GM10266 (cell line): ENCODE measurements at regions not wholly inside any gene's neighbourhood (a gene's known extent, or its start where the extent isn't known, plus 50 kb on each side); places are given as distances from the start of the nearest gene placed in this dataset.

Experiments
- DNase-seq: peaks from one replicate; pipeline ENCODE4 v3.0.0; 2012; ENCODE audit errors: extremely low spot score
- TF ChIP-seq, protein P1 (sequence below): IDR thresholded peaks from 2 replicates; pipeline ENCODE4 v1.5.1; 2012; ENCODE audit warnings: mild to moderate bottlenecking, low read depth; ENCODE audit not compliant: control insufficient read depth, insufficient read depth; ENCODE audit errors: missing control alignments

DNA sequence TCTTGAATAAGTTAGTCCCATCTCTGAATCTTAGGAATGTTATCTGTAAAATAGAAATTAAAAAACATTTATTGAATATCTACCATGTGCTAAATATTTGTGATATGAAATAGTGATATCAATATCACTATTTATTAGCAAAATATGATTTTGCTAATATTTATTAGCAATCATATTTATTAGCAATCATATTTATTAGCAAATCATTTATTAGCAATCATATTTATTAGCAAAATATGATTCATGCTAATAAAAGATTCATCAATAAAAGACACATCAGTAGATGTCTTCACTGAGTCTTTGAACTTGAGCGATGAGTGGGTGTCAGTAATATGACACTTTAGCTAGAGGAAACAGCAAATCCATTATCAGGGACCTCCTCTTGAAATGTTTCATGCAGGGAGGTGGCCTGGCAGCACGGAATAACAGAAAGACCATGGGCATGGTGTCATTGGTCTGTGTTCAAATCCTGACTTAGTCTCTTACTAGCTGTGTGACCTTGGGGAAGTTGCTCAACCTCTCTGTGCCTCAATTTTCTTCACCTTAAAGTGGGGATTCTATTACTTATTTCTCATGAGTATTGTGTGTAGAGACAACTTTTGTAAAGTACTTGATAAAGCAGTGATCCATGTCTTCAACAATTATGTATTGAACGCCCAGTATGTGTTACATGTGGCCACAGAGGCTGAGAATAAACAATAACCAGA, 456.2 kb upstream of the MEX3C start:
- DNase-seq, result no peak
- TF ChIP-seq, protein P1, sequence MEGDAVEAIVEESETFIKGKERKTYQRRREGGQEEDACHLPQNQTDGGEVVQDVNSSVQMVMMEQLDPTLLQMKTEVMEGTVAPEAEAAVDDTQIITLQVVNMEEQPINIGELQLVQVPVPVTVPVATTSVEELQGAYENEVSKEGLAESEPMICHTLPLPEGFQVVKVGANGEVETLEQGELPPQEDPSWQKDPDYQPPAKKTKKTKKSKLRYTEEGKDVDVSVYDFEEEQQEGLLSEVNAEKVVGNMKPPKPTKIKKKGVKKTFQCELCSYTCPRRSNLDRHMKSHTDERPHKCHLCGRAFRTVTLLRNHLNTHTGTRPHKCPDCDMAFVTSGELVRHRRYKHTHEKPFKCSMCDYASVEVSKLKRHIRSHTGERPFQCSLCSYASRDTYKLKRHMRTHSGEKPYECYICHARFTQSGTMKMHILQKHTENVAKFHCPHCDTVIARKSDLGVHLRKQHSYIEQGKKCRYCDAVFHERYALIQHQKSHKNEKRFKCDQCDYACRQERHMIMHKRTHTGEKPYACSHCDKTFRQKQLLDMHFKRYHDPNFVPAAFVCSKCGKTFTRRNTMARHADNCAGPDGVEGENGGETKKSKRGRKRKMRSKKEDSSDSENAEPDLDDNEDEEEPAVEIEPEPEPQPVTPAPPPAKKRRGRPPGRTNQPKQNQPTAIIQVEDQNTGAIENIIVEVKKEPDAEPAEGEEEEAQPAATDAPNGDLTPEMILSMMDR, result no peak

DNA sequence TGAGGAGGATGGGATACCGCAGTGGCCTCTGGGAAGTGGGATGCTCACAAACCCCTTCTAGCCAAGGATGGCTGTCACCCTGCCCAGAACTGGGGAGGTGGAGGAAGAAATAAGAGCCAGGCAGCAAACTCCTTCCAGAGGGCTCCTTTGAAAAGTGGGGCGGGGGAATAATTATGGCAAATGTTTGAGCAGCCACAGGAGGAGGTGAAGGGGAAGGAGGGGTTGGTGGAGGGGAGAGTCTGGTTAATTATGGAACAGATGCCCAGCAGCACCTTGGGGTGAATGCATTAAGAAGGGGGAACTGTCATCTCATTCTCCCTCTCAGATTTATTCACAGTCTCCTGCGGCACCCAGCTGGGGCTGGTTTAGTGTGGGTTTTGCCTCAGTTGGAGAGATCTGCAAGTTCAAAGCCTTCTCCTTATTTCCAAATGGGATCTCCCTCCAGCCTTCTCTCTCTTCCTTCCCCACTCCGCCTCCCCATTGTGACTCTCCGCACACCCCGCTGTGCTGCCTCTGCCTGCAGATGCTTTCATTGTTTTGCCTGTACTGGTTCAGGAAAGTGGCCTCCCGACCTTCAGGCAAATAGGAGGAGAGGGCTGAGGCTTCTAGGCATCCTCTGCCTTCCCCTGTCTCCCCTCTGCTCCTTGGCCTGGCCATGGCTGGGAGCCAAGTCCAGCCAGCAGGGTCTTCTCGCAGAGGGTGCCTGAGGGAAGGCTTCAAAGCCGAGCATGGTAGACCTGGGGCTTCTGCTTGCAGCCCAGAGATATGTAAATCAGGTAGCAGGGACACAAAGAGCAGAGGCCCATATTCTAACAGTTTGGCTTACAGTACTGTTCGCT, 457.2 kb upstream of the MEX3C start:
- peak; percentile 22 for DNase-seq

DNA sequence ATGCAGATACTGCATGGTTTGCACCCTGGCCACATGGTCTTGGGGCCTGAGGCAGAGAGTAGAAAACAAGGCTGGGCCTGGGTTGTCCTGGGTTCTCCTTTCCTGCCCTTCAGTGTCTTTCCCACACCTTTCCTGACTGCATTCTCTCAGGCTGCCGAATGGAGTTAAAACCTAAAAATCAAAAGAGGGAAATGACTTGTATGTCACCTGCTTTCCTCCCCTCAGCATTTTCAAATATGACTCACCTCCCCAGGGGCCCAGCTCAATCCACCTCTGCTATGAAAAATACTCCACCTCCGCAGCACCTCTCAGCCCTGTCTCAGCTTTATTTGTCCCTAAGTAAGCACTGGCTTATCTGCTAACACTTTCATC, 457.8 kb upstream of the MEX3C start:
- TF ChIP-seq, protein P1, result no peak
- DNase-seq, result peak; percentile 52

More for the DNA sequence above, 457.2 kb upstream of the MEX3C start:
- TF ChIP-seq, protein P1, result no peak

DNA sequence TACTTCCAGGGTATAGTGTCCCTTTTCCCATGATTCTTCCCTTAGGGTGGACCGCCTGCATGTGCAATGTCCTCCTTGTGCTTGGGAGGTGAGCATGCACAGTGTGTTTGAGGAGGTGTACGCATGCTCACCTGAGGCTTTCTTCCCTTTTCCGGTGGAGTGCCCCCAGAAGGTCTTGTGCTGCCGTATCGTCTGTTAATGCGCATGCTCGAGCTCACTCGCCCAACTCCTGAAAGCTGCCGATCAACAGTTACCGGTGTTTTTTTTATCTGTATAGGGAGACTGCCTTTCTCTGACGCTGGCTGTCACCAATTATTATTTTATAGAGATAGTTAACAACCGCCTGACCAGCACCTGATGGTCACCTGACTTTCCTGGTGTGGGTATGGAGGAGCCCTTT, 458.8 kb upstream of the MEX3C start:
- TF ChIP-seq, protein P1, result no peak
- no peak for DNase-seq

DNA sequence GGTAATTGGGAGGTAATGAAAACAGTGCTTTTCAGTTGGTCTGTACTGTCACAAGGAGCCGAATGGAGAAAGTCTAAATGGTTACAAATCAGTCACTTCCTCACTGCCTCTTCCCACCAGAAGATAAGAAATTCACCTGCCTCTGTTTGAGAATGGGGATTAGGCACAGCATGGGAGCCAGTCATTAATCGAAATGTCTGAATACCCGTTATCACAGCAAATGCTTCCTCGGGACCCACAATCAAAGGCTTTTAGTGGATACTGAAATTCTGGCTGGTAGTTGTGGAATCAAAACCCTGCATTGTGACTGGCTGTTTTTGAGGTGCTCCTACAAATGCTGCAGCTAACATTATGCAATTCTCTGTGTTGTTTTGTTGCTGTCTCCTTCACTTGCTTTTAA, 461.0 kb upstream of the MEX3C start:
- TF ChIP-seq, protein P1, result no peak
- no peak for DNase-seq

DNA sequence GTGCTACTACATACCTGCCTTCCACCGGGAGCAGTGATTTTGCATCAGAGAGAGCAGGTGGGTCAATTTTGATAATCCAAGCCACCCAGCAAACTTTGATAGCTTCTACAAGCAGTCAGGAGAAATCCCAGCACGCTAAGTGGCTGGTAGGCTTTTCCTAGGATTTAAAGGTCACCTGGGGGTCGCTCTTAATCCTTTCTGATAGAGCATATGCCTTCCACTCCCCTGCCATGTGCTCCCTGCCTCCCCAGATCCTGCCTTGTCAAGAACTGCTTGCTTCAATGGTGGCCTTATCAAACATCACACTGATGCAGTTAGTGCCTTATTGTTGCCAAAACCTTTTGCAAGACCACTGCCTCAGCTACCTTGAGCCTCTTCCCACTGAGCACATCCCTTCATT, 462.3 kb upstream of the MEX3C start:
- DNase-seq, result no peak
- TF ChIP-seq, protein P1, result no peak

DNA sequence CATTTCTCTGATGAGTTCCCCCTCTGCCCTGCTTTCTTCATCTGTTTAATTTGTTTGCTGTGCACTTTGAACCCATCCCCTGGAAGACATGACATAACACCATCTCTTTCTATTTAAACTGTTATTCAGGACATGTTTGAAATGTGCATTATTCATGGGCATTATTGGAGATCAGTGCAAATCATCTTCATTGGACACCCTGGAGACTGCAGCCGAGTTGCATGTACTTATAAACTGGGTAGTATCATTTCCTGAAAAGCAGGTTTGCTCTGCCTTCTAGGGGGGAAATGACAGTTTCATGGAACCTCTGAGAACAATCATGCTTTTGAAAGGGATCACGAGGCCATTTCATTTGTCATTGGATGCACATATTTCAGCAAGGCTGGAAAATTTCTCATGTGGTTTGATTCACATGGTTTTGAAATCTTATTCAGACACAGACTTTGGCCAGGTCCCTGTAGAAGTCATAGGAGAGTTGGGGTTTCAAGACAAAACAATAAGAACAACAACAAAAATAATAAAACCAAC, 462.8 kb upstream of the MEX3C start:
- TF ChIP-seq, protein P1, result no peak

More for the DNA sequence above, 462.8 kb upstream of the MEX3C start:
- DNase-seq, result no peak
